A673 (cell line): ENCODE measurements at regions not wholly inside any gene's neighbourhood (a gene's known extent, or its start where the extent isn't known, plus 50 kb on each side); places are given as distances from the start of the nearest gene placed in this dataset.

Source experiments
- BruUV-seq: library from RNA; stranded (reverse); fragments of 400-500 nt; replicated peaks from 2 replicates; lab custom pipeline; 2021; lab: Mats Ljungman, UMichigan
- CTCF ChIA-PET: fragments of 300-600 bp; sonication (Branson Sonifier 250); formaldehyde crosslinking; loops from one replicate; lab custom pipeline; 2022; ENCODE audit warnings: antibody characterized with exemption; lab: Charles Lee
- POLR2A ChIA-PET: fragments of 300-600 bp; sonication (Branson Sonifier 250); formaldehyde crosslinking; loops from one replicate; lab custom pipeline; 2022; ENCODE audit warnings: antibody characterized with exemption; ENCODE audit not compliant: low non-redundant PET; lab: Charles Lee
- DNase-seq: peaks from one replicate; pipeline ENCODE4 v3.0.0-alpha.2; 2015; ENCODE audit warnings: low spot score
- H3K27ac ChIP-seq: fragments of 200-600 bp; sonication (generic); 2 replicates; pipeline ENCODE4 v1.5.1; 2016; ENCODE audit warnings: mixed run types, low read depth, mild to moderate bottlenecking, mixed read lengths, antibody characterized with exemption, low read length; ENCODE audit not compliant: poor library complexity, severe bottlenecking
- H3K27me3 ChIP-seq: fragments of 200-600 bp; sonication (generic); replicated peaks from 2 replicates; pipeline ENCODE4 v1.6.1; 2017; ENCODE audit warnings: mixed run types, low read depth, mild to moderate bottlenecking, mixed read lengths, antibody characterized with exemption, low read length; ENCODE audit not compliant: insufficient read depth, poor library complexity
- H3K36me3 ChIP-seq: fragments of 200-600 bp; sonication (generic); 2 replicates; pipeline ENCODE4 v1.6.1; 2016; ENCODE audit warnings: mixed run types, mild to moderate bottlenecking, mixed read lengths, antibody characterized with exemption, low read length; ENCODE audit not compliant: insufficient read depth, poor library complexity, severe bottlenecking
- H3K4me1 ChIP-seq: fragments of 200-600 bp; sonication (generic); 2 replicates; pipeline ENCODE4 v1.6.1; 2017; ENCODE audit warnings: mixed run types, mild to moderate bottlenecking, mixed read lengths, antibody characterized with exemption, low read length; ENCODE audit not compliant: insufficient read depth, poor library complexity, severe bottlenecking
- H3K4me3 ChIP-seq: fragments of 200-600 bp; sonication (generic); 2 replicates; pipeline ENCODE4 v1.5.1; 2016; ENCODE audit warnings: low read depth, mixed run types, mild to moderate bottlenecking, mixed read lengths, low read length; ENCODE audit not compliant: poor library complexity, severe bottlenecking
- H3K9me3 ChIP-seq: fragments of 200-600 bp; sonication (generic); 2 replicates; pipeline ENCODE4 v1.6.1; 2016; ENCODE audit warnings: mixed run types, low read depth, mild to moderate bottlenecking, mixed read lengths, antibody characterized with exemption, low read length; ENCODE audit not compliant: poor library complexity, severe bottlenecking
- CTCF ChIP-seq: fragments of 300-800, 200-600 bp; sonication (generic); conservative IDR thresholded peaks from 2 replicates; pipeline ENCODE4 v1.5.1; 2017; ENCODE audit warnings: low read depth, mild to moderate bottlenecking, antibody characterized with exemption, low read length, moderate library complexity, mixed read lengths
- EZH2 ChIP-seq: fragments of 200-600 bp; sonication (generic); IDR thresholded peaks from 2 replicates; pipeline ENCODE4 v1.6.1; 2017; ENCODE audit warnings: borderline replicate concordance, low read depth, mild to moderate bottlenecking, mixed read lengths, antibody characterized with exemption, low read length; ENCODE audit not compliant: poor library complexity, severe bottlenecking
- intact Hi-C: fragments of 100-400 bp; cut with micrococcal nuclease; formaldehyde crosslinking; loops from one replicate; pipeline ENCODE4 v1.10.0; 2022; ENCODE audit not compliant: unreplicated experiment

- TF ChIP-seq CTCF: no peak
- no peak for TF ChIP-seq EZH2
- CTCF ChIA-PET: no interaction called here
These were observed 129.9 kb downstream of the DDX1 start for GRCh38 chr2:15721411-15722067.

GRCh38 chr2:15722980-15723379 is 131.3 kb downstream of the DDX1 start:
- TF ChIP-seq CTCF (no peak), EZH2 (no peak)
- intact Hi-C loops: no loop called here
- no peak overlapping the region for H3K27ac ChIP-seq
- no peaks in the 10 kb centered on the region for H3K9me3 ChIP-seq
- no peaks in the 10 kb centered on the region for H3K36me3 ChIP-seq
- no peaks in the 10 kb centered on the region for H3K27me3 ChIP-seq
- no peak for DNase-seq
- no peaks in the 10 kb centered on the region for H3K4me1 ChIP-seq
- no TSS peak for BruUV-seq
- no peak overlapping the region for H3K4me3 ChIP-seq
- ChIA-PET POLR2A (no interaction called here), CTCF (no interaction called here)

More at GRCh38 chr2:15721411-15722067, 129.9 kb downstream of the DDX1 start:
- POLR2A ChIA-PET: no interaction called here
- no TSS peak for BruUV-seq
- H3K9me3 ChIP-seq: no peaks in the 10 kb centered on the region
- intact Hi-C loops: no loop called here
- H3K27me3 ChIP-seq: no peaks in the 10 kb centered on the region
- H3K36me3 ChIP-seq: no peaks in the 10 kb centered on the region
- no peak overlapping the region for H3K4me3 ChIP-seq
- no peak overlapping the region for H3K27ac ChIP-seq
- no peak for DNase-seq
- no peaks in the 10 kb centered on the region for H3K4me1 ChIP-seq

GRCh38 chr2:15724235-15724634 is 132.6 kb downstream of the DDX1 start:
- TF ChIP-seq CTCF (no peak), EZH2 (no peak)
- BruUV-seq: no TSS peak
- no peak for DNase-seq
- Histone ChIP-seq H3K36me3 (no peaks in the 10 kb centered on the region), H3K9me3 (no peaks in the 10 kb centered on the region), H3K27ac (no peak overlapping the region), H3K4me1 (no peaks in the 10 kb centered on the region), H3K27me3 (no peaks in the 10 kb centered on the region), H3K4me3 (no peak overlapping the region)
- CTCF ChIA-PET: no interaction called here
- POLR2A ChIA-PET: no interaction called here
- intact Hi-C loops: no loop called here
